OCI-LY3 (cell line): ENCODE measurements at regions not wholly inside any gene's neighbourhood (a gene's known extent, or its start where the extent isn't known, plus 50 kb on each side); places are given as distances from the start of the nearest gene placed in this dataset.

Source experiments
- EZH2phosphoT487 ChIP-seq: fragments of 200-600 bp; shearing (Covaris generic); IDR thresholded peaks from 2 replicates; pipeline ENCODE4 v1.6.1; 2018; ENCODE audit warnings: antibody characterized with exemption, mixed run types, low read depth
- TF ChIP-seq, protein P1 (sequence below): fragments of 200-600, 300-600 bp; sonication (generic); IDR thresholded peaks from 2 replicates; pipeline ENCODE4 v1.5.1; 2014; ENCODE audit warnings: antibody characterized with exemption, low read length, low read depth

DNA sequence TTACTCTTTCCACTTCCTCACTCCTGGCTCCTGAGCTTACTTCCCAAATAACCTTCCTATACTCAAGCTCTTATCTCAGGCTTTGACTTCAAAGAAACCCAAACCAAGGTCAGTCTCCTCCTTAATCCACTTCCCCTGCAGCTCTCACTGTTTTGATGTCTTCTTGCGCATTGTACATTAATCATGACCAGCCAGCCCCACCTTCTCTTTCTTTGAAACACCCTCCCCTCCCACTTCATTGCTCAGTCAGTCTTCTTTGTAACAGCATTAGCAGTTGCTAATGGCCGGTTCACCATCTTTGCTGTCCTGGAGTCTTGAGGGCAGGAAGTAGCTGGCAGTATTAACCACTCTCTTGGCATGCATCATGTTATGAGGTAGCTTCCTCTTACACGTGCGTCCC is 57.9 kb upstream of the CHCHD3 start:
- TF ChIP-seq, protein P1, sequence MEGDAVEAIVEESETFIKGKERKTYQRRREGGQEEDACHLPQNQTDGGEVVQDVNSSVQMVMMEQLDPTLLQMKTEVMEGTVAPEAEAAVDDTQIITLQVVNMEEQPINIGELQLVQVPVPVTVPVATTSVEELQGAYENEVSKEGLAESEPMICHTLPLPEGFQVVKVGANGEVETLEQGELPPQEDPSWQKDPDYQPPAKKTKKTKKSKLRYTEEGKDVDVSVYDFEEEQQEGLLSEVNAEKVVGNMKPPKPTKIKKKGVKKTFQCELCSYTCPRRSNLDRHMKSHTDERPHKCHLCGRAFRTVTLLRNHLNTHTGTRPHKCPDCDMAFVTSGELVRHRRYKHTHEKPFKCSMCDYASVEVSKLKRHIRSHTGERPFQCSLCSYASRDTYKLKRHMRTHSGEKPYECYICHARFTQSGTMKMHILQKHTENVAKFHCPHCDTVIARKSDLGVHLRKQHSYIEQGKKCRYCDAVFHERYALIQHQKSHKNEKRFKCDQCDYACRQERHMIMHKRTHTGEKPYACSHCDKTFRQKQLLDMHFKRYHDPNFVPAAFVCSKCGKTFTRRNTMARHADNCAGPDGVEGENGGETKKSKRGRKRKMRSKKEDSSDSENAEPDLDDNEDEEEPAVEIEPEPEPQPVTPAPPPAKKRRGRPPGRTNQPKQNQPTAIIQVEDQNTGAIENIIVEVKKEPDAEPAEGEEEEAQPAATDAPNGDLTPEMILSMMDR = no peak
- TF ChIP-seq EZH2phosphoT487 = no peak
